Sciatic nerve (tissue), 2 donors: ENCODE measurements at regions not wholly inside any gene's neighbourhood (a gene's known extent, or its start where the extent isn't known, plus 50 kb on each side); places are given as distances from the start of the nearest gene placed in this dataset.
A peak's percentile ranks its signal among the peaks of the same experiment; 100 is the strongest.

Experiments used
- ATAC-seq: fragments of 200-7000 bp; cut with Tn5 transposase; one replicate; pipeline ENCODE4 v1.9.1; 2020; ENCODE audit warnings: mild to moderate bottlenecking, moderate library complexity
- DNase-seq: peaks from one replicate; pipeline ENCODE4 v3.0.0-alpha.2; 2020; ENCODE audit warnings: low spot score
- intact Hi-C: fragments of 100-400 bp; cut with DNase I; formaldehyde crosslinking; loops from one replicate; pipeline ENCODE4 v1.14.2; 2022
- donor health status: DM: no; HTN: no; CAD: no.
- donor health status: DM: no; HTN: no; CAD: no.

DNA sequence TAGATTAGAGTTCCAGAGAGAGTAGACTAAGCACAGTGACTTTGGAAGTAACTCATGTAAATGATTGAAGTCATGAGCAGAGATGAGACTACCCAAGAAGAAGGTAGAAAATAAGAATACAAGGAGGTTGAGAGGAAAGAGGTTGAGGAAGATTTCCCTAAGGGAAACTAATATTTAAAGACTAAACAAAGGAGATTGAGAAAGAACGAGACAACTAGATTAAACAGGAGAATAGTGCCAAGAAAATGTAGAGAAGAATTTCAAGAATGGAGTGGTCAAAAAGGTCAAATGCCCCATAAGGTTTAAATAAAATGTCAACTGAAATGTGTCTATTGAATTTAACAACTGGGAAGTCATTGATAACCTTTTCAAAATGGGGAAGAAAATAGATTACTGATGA, 59.0 kb downstream of the RPS29 start:
- ATAC-seq (no peak), DNase-seq (no peak)
- intact Hi-C loops = no loop called here

- intact Hi-C loops = no loop called here
Measured at GRCh38 chr14:49526101-49526500, 60.1 kb downstream of the RPS29 start.

DNA sequence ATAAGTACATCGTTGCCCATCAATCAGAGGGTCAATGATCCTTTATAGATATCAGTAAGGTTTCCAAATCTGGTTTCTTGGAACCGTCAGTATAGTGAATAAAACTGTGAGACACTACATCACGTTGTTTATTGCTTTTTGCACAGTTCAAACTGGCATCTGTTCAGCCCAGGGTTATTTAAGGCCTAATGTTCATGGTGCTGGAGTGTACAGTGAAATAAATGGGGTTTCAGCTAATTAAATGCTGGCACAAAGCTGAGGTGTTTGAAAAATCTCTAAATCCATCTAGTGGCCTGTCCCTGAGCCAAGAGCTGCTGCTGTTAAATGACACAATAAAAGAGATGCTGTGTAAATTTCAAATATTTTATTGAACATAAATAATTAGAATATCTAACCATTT, 69.9 kb downstream of the RPS29 start:
- ATAC-seq = no peak
- intact Hi-C loops = loop anchor here (5.0 kb wide), 1 partner anchor 161 kb away; no protein-coding TSS in a partner anchor
- no peak for DNase-seq

More at GRCh38 chr14:49526101-49526500, 60.1 kb downstream of the RPS29 start:
- DNase-seq (no peak), ATAC-seq (no peak)

GRCh38 chr14:49512571-49512970, 73.6 kb downstream of the RPS29 start:
- ATAC-seq = no peak
- intact Hi-C loops = no loop called here
- no peak for DNase-seq

DNA sequence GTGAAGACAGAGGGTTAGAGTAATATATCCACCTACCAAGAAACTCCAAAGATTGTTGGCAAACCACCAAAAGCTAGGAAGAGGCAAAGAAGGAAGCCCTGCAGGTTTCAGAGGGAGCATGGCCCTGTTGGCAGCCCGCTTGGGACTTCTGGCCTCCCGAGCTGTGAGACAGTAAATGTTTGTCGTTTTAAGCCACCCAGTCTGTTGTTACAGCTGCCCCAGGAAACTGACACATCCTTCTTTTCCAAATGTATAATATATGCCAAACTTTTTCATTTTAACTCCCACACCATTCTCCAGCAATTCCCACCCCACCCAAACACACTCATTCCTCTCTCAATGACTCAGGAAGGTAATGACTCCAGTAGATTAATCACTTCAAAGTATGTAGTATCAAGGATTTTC, 74.0 kb downstream of the RPS29 start:
- ATAC-seq = no peak
- DNase-seq = no peak

DNA sequence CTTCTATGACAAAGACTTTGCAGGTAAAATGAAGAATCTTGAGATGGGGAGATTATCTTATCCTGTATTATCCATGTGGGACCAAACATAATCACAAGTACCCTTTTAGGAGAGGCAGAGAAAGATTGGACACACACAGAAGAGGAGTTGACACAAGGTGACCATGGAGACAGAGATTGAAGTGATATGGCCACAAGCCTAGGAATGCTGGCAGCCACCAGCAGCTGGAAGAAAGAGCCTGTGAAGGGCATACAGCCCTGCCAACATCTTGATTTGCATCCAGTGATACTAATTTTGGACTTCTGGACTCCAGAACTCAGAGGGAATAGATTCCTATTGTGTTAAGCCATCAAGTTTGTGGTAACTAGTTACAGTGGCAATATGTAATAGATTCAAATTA, 78.1 kb downstream of the RPS29 start:
- ATAC-seq = no peak
- intact Hi-C loops = no loop called here
- no peak for DNase-seq

More for the DNA sequence above, 74.0 kb downstream of the RPS29 start:
- intact Hi-C loops = no loop called here

DNA sequence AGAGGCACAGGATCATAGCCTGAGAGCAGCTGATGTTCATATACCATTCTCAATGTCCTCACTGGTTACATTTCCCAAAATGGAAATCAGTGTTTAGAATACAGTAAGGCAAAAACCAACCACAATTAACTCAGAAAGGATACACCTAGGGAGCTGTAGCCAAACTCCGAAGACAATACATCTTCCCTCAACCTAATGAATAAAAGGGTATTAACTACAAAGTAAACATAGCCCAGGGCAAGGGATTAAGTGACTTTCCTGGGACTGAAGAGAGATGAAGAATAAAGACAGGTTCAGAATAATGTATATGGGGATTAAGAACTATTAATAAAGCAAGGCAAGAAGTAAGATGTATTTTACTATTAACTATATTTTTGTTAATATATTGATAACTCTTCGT, 79.5 kb downstream of the RPS29 start:
- ATAC-seq (no peak), DNase-seq (no peak)
- intact Hi-C loops = no loop called here

- DNase-seq (no peak), ATAC-seq (no peak)
- intact Hi-C loops = no loop called here
Measured at GRCh38 chr14:49505041-49505766, 81.0 kb downstream of the RPS29 start.

DNA sequence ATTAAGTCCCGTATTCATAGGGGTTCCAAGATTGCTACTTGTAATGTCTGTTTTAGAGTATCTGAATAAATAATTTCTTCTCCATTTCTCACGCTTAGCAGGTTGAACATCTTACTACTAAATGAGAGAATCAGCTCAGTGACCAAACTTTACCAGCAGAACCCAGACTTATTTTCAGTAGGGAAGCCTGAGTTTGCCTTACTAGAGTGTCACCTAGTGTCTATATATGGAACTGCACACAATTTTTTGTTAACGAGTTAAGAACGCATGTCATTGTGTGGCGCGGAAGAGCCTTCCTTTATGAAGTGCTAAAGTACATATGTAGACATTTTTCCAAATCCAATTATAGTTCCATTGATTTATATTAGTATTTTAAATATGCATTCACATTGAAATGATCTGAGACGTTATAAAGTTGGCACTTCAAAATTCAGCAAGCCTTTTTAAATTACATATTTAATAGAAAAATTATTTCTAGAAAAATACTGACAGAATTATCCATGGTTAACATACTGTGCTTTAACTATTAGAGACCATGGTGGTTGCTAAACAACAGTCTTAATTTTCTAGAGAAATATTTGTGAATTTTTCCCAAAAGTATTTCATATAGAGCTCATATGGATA, 88.3 kb downstream of the RPS29 start:
- DNase-seq (no peak), ATAC-seq (peak; percentile 51)
- intact Hi-C loops = no loop called here

DNA sequence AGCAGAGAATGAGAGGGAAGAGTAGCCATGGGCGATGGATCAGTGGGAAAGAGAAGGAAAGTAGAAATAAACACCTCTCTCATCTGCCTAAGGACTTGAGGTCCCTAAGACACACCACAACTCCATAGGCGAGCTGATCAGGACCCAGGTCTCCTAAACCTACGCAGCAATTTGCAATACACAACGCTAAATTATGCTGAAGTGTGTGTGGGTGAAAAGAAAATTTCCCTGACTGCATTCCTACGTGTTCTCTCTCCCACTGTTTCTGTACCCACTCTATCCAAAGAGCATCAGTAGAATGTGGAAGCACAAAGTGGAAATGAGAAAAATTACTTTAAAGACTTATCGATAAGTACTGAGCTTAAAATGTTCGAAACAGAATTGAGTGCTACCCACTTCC, 88.9 kb downstream of the RPS29 start:
- no peak for ATAC-seq
- intact Hi-C loops = no loop called here
- DNase-seq = no peak

DNA sequence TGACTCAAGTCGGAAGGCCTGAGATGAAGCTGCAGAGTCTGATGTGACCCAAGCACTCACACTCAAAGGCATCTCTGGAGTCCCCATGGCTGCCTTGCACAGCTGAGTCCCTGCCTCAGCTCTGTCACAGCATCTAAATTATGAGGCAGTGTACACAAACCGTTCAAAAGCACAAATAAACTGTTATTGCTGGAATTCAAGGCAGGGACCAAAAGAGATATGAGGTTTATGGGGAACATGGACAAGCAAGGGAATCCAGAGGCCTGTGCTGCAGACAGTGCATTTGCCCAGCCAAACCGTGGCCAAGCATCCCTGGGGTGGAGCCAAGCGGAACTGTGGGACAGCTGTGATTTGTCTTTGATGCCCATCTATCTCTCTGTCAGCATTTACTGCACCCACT, 91.3 kb downstream of the RPS29 start:
- DNase-seq = no peak

GRCh38 chr14:49493557-49493956, 92.6 kb downstream of the RPS29 start:
- ATAC-seq = no peak
- intact Hi-C loops = no loop called here
- no peak for DNase-seq

More for the DNA sequence above, 91.3 kb downstream of the RPS29 start:
- ATAC-seq = no peak
- intact Hi-C loops = no loop called here

DNA sequence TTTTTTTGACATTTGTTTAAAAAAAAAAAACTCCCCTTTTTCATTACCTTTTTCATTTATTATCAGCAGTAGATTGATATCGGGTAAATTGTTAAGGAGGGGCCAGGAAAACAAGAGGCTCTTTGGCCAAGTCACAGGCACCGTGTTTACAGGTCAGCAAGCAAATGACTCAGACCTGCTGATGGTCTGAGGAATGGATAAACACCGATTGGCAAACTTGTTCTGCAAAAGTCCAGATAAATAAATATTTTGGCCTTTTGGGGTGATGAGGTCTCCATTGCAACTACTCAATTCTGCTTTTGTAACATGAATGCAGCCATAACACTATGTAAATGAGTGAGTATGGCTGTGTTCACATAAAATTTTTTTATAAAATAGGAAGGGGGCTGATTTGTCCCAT, 94.0 kb downstream of the RPS29 start:
- ATAC-seq = no peak
- intact Hi-C loops = no loop called here
- DNase-seq = no peak

DNA sequence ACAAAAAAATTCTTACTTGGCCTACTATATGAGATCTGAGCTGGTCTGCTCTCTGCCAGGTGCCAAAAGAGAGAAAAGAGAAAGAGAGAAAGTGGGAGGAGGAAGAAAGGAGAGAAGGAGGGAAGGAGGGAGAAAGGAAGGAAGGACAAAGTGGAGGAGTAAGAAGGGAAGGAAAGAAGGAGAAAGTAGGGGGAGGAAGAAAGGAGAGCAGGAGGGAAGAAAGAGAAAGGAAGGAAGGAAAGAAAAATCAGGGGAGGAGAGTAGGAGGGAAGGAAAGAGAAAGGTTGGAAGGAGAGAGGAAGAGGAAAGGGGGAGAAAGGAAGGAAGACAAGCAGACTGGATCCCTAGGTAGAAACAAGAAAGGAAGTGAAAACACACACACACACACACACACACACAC, 96.8 kb downstream of the RPS29 start:
- intact Hi-C loops = no loop called here
- ATAC-seq (no peak), DNase-seq (no peak)

DNA sequence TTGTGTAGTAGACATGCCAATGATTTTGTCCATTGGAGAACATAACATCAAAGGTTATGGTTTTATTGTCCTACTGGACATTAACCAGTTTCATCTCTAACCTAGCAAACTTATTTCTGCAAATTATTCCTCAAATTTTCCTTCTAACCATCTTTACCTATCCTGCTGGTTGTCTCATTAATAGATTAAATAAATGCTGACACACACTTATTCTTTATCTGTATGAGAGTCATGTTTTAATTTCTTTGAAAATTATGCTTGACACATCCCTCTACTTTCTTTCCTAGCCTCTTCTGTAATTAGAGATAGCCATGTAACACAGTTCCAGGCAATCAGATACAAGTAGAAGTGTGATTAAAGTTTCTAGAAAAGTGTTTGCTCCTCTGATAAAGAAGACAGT, 98.9 kb downstream of the RPS29 start:
- intact Hi-C loops = no loop called here
- DNase-seq = no peak
- no peak for ATAC-seq

- intact Hi-C loops = no loop called here
- no peak for ATAC-seq
- no peak for DNase-seq
Measured at GRCh38 chr14:49485290-49485689, 100.9 kb downstream of the RPS29 start.

GRCh38 chr14:49484180-49484579, 102.0 kb downstream of the RPS29 start:
- intact Hi-C loops = no loop called here
- ATAC-seq (no peak), DNase-seq (no peak)

DNA sequence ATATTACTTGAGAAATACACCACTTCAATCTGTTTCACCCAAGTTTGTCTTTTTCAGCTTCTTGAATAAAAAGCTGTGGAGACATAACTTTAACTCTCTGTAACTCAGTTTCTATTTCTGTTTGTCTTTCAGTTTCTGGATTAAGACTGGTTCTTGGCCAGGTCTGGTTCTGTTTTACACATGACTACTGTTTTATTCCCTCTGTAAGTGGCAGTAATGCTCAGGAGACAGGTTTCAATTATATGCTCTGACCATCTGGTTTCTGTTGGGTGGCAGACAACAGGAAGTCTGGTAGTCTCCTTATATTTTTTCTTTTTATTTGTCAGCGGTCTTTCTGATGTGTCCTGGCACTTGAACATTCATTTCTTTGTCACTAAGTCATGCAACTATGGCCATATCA, 102.9 kb downstream of the RPS29 start:
- no peak for DNase-seq
- intact Hi-C loops = no loop called here
- ATAC-seq = no peak

DNA sequence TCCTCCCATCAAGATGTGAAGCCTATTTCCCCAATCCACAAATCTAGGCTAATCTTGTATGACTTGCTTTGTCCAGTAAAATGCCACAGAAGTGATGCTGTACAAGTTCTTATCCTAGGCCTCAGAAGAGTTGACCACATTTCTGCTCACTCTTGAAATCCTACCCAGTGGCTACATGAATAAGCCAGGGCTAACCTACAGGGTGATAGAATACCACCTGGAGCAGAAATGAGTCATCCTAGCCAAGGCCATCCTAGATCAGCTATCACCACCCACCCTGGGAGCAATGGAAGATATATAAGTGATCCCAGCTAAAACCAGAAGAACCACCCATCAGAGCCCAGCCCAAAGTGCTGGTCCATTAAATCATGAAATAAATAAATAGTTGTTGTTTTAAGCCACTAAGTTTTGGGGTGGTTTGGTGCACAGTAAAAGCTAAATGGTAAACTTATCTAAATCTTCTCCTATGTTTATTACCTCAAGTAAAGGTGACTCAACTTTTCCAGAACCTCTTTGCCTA, 105.1 kb downstream of the RPS29 start:
- ATAC-seq (no peak), DNase-seq (no peak)
- intact Hi-C loops = no loop called here

DNA sequence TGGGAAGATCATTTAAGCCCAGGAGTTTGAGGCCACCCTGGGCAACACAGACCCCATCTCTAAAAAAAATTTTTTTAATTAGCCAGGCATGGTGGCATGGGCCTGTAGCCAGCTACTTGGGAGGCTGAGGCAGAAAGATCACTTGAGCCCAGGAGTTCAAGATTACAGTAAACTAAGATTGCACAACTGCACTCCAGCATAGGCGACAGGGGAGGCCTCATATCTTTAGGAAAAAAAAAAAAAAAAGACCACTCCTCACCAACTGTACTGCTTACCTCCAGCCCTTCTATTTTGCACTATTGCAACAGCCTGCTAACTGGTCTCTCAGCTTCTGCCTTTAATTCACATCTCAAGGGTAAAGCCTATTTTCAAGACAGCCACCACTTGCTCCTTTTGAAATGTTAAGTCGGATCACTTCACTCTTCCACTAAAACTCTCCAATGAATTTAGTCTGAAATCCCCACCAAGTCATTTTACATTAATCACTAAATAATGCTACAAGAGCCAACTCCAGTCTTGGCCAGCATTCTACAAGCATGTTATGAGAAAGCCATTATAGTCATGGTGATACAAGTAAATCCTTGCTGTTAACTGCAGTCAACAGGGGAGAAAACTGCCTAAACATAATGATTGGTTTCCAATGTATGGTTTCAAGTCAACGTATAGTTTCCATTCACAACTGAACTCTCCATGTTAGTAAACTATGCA, 106.0 kb downstream of the RPS29 start:
- intact Hi-C loops = no loop called here
- DNase-seq (no peak), ATAC-seq (no peak)
